Kasumi-1 (cell line): ENCODE measurements at regions not wholly inside any gene's neighbourhood (a gene's known extent, or its start where the extent isn't known, plus 50 kb on each side); places are given as distances from the start of the nearest gene placed in this dataset.

Experiments
- DNase-seq, 2 experiments: peaks; one replicate each; lab custom pipeline; 2025; lab: John Stamatoyannopoulos, UW

- DNase-seq, result no peak
Observed at GRCh38 chr1:38539931-38540330, 319.6 kb downstream of the RRAGC start.

GRCh38 chr1:38538834-38539233 lies 320.7 kb downstream of the RRAGC start:
- DNase-seq, result no peak

DNA sequence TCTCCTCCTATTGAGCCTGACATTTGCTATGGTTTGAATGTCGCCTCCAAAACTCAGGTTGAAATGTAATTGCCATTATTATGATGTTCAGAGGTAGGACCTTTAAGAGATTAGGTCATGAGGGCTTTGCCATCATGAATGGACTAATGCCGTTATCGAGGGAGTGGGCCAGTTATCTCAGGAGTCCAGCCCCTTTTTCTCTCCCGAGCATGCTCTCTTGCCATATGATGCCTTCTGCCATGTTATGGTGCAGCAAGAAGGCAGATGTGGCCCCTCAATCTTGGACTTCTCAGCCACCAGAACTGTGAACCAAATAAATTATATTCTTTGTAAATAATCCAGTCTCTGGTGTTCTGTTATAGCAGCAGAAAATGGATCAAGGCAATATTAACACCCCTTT lies 323.5 kb downstream of the RRAGC start:
- DNase-seq, result no peak

- no peak for DNase-seq
Observed at GRCh38 chr1:38534473-38534823, 325.1 kb downstream of the RRAGC start.

DNA sequence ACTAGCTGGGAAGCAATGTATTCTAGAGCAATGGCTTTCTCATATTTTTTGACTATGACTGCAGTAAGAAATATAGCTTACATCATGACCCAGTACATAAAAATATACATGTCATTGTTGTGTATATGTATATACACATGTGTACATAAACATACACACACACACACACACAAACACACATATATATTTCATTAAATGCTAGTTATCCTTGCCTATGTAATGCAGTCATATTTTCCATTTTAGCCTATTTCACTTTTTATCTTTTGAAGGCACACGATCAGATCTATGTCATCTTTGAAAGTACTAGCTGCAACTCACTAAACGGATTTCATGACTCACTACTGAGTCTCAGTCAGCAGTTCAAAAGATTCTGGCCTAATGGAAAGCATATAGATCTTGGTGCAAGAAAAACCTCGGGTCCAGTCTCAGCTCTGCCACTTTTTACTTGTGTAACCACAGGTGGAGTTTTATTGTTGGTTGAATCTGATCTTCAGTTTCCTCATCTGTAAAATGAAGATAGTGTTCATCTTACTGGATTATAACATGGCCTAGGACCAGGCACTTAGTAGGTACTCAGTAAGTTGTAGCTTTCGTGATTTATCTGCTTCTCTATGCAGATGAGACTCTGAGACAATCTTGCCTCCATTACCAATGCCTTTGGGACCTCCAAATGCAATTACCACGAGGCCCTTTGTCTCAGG lies 325.6 kb downstream of the RRAGC start:
- no peak for DNase-seq

GRCh38 chr1:38530957-38531356 lies 328.6 kb downstream of the RRAGC start:
- DNase-seq, result no peak

DNA sequence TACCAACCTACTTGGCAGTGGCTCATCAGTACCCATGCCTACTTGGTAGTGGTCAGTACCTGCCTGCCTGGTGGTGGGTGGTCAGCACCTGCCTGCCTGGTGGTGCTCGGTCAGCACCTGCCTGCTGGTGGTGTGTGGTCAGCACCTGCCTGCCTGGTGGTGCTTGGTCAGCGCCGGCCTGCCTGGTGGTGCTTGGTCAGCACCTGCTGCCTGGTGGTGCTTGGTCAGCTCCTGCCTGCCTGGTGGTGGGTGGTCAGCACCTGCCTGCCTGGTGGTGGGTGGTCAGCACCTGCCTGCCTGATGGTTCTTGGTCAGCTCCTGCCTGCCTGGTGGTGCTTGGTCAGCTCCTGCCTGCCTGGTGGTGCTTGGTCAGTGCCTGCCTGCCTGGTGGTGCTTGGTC lies 329.6 kb downstream of the RRAGC start:
- no peak for DNase-seq

- no peak for DNase-seq
Observed at GRCh38 chr1:38529391-38529790, 330.2 kb downstream of the RRAGC start.

DNA sequence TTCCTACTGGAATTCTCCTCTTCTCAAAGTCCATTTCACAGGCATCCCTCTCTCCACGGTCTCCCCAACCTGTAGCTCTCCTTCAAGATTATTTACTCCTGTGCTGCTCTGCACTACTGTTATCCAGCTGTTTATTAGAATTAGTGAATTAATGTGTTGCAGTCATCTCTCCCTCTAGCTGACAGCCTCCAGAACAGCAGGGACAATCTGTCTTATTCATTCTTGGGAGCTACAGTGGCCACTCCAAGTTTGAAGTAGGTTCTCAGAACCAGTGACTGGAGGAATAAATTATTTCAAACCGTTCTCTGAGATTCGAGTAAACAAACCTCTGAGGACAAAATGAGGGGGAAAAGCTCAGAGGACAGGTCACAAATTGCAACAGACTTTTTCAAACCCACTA lies 330.9 kb downstream of the RRAGC start:
- DNase-seq, result no peak

- DNase-seq, result no peak
Observed at GRCh38 chr1:38527373-38527966, 332.1 kb downstream of the RRAGC start.

DNA sequence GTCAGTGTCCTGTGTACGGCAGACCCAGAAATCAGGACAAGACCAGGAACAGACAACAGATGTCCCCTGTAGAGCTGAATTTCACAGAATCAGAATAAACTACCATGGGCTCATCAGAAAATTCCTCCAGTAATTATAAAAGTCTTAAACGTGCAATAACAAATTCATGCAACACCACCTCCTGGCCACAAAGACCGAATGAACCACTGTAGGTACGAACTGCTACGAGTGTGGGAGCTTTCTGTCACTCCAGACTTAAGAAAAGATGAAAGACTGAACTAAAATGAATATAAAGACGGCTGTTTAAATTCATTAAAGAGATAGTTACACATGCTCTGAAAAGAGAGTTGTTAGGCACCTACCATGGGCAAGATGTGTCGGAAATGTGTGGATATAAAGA lies 333.5 kb downstream of the RRAGC start:
- no peak for DNase-seq

- DNase-seq, result no peak
Observed at GRCh38 chr1:38525343-38526043, 334.1 kb downstream of the RRAGC start.

GRCh38 chr1:38524025-38524641 lies 335.4 kb downstream of the RRAGC start:
- DNase-seq, result no peak

DNA sequence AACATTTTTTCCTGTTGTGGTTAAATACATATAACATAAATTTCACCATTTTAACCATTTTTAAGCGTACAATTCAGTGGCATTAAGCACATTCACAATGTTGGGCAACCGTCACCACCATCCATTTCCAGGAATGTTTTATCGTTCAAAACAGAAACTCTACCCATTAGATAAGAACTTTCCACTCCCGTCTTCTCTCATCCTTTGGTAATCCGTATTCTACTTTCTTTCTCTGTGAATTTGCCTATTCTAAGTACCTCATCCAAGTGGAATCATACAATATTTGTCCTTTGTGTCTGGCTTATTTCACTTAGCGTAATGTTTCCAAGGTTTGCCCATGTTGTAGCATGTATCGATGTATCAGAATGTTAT lies 336.0 kb downstream of the RRAGC start:
- no peak for DNase-seq

GRCh38 chr1:38522915-38523567 lies 336.5 kb downstream of the RRAGC start:
- no peak for DNase-seq

GRCh38 chr1:38516560-38516959 lies 343.0 kb downstream of the RRAGC start:
- no peak for DNase-seq

- no peak for DNase-seq
Observed at GRCh38 chr1:38512789-38513188, 346.8 kb downstream of the RRAGC start.

- no peak for DNase-seq
Observed at GRCh38 chr1:38512024-38512767, 347.4 kb downstream of the RRAGC start.

DNA sequence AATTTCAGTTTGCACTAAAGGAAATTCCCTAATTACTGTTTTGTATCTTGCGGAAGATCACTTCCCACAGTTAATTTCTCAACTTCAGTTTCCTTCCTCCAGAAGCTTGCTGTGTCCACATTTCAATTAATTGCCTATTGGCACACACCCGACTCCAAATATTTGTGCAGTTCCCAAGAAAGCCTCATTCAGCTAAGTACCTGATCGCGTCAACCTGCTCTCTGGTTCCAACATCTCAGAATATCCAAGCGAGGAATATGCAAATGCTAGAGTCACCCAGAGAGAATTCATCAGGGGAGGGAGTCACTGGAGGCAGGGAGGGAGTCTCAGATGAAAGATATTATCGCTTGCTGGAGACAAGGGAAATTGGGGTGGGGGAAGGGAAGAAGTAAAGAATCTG lies 351.3 kb downstream of the RRAGC start:
- DNase-seq, result no peak

GRCh38 chr1:38507563-38507962 lies 352.0 kb downstream of the RRAGC start:
- DNase-seq, result no peak

- DNase-seq, result no peak
Observed at GRCh38 chr1:38505944-38506343, 353.6 kb downstream of the RRAGC start.

- no peak for DNase-seq
Observed at GRCh38 chr1:38502758-38503157, 356.8 kb downstream of the RRAGC start.
